H1 (cell line): ENCODE measurements at regions not wholly inside any gene's neighbourhood (a gene's known extent, or its start where the extent isn't known, plus 50 kb on each side); places are given as distances from the start of the nearest gene placed in this dataset.

ENCODE experiments used
- CTCF ChIA-PET: fragments of 300-600 bp; sonication (Branson Sonifier 250); formaldehyde crosslinking; loops from one replicate; lab custom pipeline; 2021; ENCODE audit not compliant: partially characterized antibody; lab: Charles Lee
- POLR2A ChIA-PET: fragments of 300-600 bp; sonication (Branson Sonifier 250); formaldehyde crosslinking; loops from one replicate; lab custom pipeline; 2021; ENCODE audit warnings: inconsistent platforms; ENCODE audit not compliant: partially characterized antibody; lab: Charles Lee
- DNase-seq, 2 experiments: peaks; one replicate each; pipeline versions ENCODE4 v3.0.0 to v3.0.0-alpha.2; 2010 to 2022; ENCODE audit warnings: low spot score in 2 of 2, low read depth in 1 of 2, mixed read lengths in 1 of 2
- FAIRE-seq: peaks from 2 replicates; lab custom pipeline; 2011; peaks lifted over from hg19 to GRCh38; lab: Jason Lieb, UNC
- H2AFZ ChIP-seq: 2 replicates; pipeline ENCODE4 v1.8.1; 2012; ENCODE audit warnings: low read length, inconsistent platforms
- H2AK5ac ChIP-seq: 2 replicates; pipeline ENCODE4 v1.6.1; 2013; ENCODE audit warnings: low read depth, low read length
- H2BK120ac ChIP-seq: replicated peaks from 2 replicates; pipeline ENCODE3; 2013; ENCODE audit warnings: low read depth, low read length, inconsistent platforms
- H2BK12ac ChIP-seq: 2 replicates; pipeline ENCODE4 v1.6.1; 2013; ENCODE audit warnings: low read depth, low read length
- H2BK15ac ChIP-seq: 2 replicates; pipeline ENCODE4 v1.6.1; 2013; ENCODE audit warnings: low read length
- H2BK20ac ChIP-seq: 2 replicates; pipeline ENCODE4 v1.6.1; 2013; ENCODE audit warnings: low read length
- H2BK5ac ChIP-seq: 2 replicates; pipeline ENCODE4 v1.6.1; 2013; ENCODE audit warnings: low read depth, low read length
- H3K14ac ChIP-seq: 2 replicates; pipeline ENCODE4 v1.6.1; 2013; ENCODE audit warnings: inconsistent platforms; ENCODE audit not compliant: insufficient read length
- H3K18ac ChIP-seq: 2 replicates; pipeline ENCODE4 v1.6.1; 2013; ENCODE audit warnings: low read length; ENCODE audit errors: extremely low read depth
- H3K23ac ChIP-seq: 2 replicates; pipeline ENCODE4 v1.6.1; 2013; ENCODE audit warnings: inconsistent platforms; ENCODE audit not compliant: insufficient read length
- H3K23me2 ChIP-seq: 2 replicates; pipeline ENCODE4 v1.6.1; 2013; ENCODE audit warnings: low read depth, low read length
- H3K27ac ChIP-seq: 2 replicates; pipeline ENCODE4 v1.6.1; 2011; ENCODE audit warnings: low read depth, low read length, inconsistent platforms
- H3K27me3 ChIP-seq, 4 experiments: replicated peaks in 1 of 4; 1 replicate in 1 of 4; 2 replicates in 3 of 4; pipeline versions ENCODE4 v1.6.1 to v1.8.1; 2011 to 2013; ENCODE audit warnings: low read length in 3 of 4, mild to moderate bottlenecking in 3 of 4, inconsistent platforms in 2 of 4, mixed read lengths in 2 of 4, moderate library complexity in 1 of 4; ENCODE audit not compliant: control insufficient read depth in 3 of 4, insufficient read depth in 3 of 4; ENCODE audit errors: extremely low read depth in 1 of 4
- H3K36me3 ChIP-seq, 4 experiments: 2 replicates each; pipeline versions ENCODE4 v1.6.1 to v1.8.1; 2011 to 2013; ENCODE audit warnings: mild to moderate bottlenecking in 4 of 4, low read length in 3 of 4, moderate library complexity in 2 of 4, control low read depth in 1 of 4, inconsistent platforms in 1 of 4; ENCODE audit not compliant: insufficient read depth in 4 of 4, control insufficient read depth in 2 of 4
- H3K4ac ChIP-seq: replicated peaks from 2 replicates; pipeline ENCODE3; 2013; ENCODE audit warnings: low read length, low read depth, mixed read lengths, inconsistent platforms; ENCODE audit not compliant: insufficient read length
- H3K4me1 ChIP-seq, 4 experiments: replicated peaks in 1 of 4; 1 replicate in 1 of 4; 2 replicates in 3 of 4; pipeline versions ENCODE4 v1.6.1 to v1.8.1; 2011 to 2013; ENCODE audit warnings: low read length in 3 of 4, inconsistent platforms in 2 of 4, mixed read lengths in 1 of 4; ENCODE audit not compliant: insufficient read depth in 4 of 4, control insufficient read depth in 3 of 4
- H3K4me2 ChIP-seq, 2 experiments: 2 replicates each; pipeline versions ENCODE4 v1.6.1 to v1.8.1; 2011 to 2013; ENCODE audit warnings: low read depth in 2 of 2, low read length in 2 of 2, control low read depth in 1 of 2, inconsistent platforms in 1 of 2, mild to moderate bottlenecking in 1 of 2; ENCODE audit not compliant: insufficient read depth in 1 of 2
- H3K4me3 ChIP-seq, 4 experiments: fragments of 200-600, 300-600 bp in 1 of 4; sonication (generic), shearing (Covaris generic), sonication (Bioruptor Twin) in 1 of 4; 2 replicates each; pipeline versions ENCODE4 v1.5.1 to v1.8.1; 2011 to 2016; ENCODE audit warnings: low read length in 4 of 4, low read depth in 3 of 4, control low read depth in 2 of 4, inconsistent platforms in 2 of 4, mild to moderate bottlenecking in 2 of 4, mixed read lengths in 1 of 4, moderate library complexity in 1 of 4; ENCODE audit not compliant: insufficient read depth in 2 of 4; ENCODE audit errors: extremely low read depth in 1 of 4
- H3K56ac ChIP-seq: replicated peaks from 2 replicates; pipeline ENCODE3; 2013; ENCODE audit warnings: low read depth, mild to moderate bottlenecking, mixed read lengths, low read length, inconsistent platforms; ENCODE audit not compliant: insufficient read length
- H3K79me1 ChIP-seq: 2 replicates; pipeline ENCODE4 v1.6.1; 2013; ENCODE audit warnings: low read depth, low read length, control low read depth
- H3K79me2 ChIP-seq, 2 experiments: 2 replicates each; pipeline versions ENCODE4 v1.6.1 to v1.8.1; 2012 to 2013; ENCODE audit warnings: low read length in 2 of 2, mild to moderate bottlenecking in 2 of 2, inconsistent platforms in 1 of 2; ENCODE audit not compliant: insufficient read depth in 2 of 2, control insufficient read depth in 1 of 2
- H3K9ac ChIP-seq, 4 experiments: replicated peaks in 1 of 4; 1 replicate in 1 of 4; 2 replicates in 3 of 4; pipeline versions ENCODE4 v1.6.1 to v1.8.1; 2011 to 2013; ENCODE audit warnings: low read depth in 3 of 4, low read length in 3 of 4, control low read depth in 2 of 4, mild to moderate bottlenecking in 2 of 4, moderate library complexity in 2 of 4, inconsistent platforms in 1 of 4; ENCODE audit errors: extremely low read depth in 1 of 4
- H3K9me3 ChIP-seq, 2 experiments: 2 replicates each; pipeline versions ENCODE4 v1.6.1 to v1.8.1; 2012 to 2013; ENCODE audit warnings: mild to moderate bottlenecking in 2 of 2, moderate library complexity in 2 of 2, control low read depth in 1 of 2, inconsistent platforms in 1 of 2, low read depth in 1 of 2, low read length in 1 of 2, mixed read lengths in 1 of 2; ENCODE audit not compliant: insufficient read depth in 2 of 2
- H4K20me1 ChIP-seq, 2 experiments: replicated peaks in 1 of 2; 2 replicates each; pipeline versions ENCODE3 to v1.8.1; 2011 to 2013; ENCODE audit warnings: inconsistent platforms in 2 of 2, low read length in 2 of 2, mild to moderate bottlenecking in 1 of 2; ENCODE audit not compliant: insufficient read depth in 2 of 2, control insufficient read depth in 1 of 2
- H4K5ac ChIP-seq: 2 replicates; pipeline ENCODE4 v1.6.1; 2013; ENCODE audit warnings: low read length, low read depth, mixed read lengths, inconsistent platforms; ENCODE audit not compliant: insufficient read length
- H4K8ac ChIP-seq: 2 replicates; pipeline ENCODE4 v1.8.0; 2013; ENCODE audit warnings: mild to moderate bottlenecking, moderate library complexity, low read length, inconsistent platforms; ENCODE audit not compliant: insufficient read depth; ENCODE audit errors: extremely low read depth
- H4K91ac ChIP-seq: replicated peaks from 2 replicates; pipeline ENCODE3; 2013; ENCODE audit warnings: low read length, mixed read lengths, inconsistent platforms; ENCODE audit not compliant: insufficient read length
- EGR1 ChIP-seq: IDR thresholded peaks from 2 replicates; pipeline ENCODE4 v1.6.1; 2011; ENCODE audit warnings: low read depth, low read length, borderline replicate concordance
- KDM5A ChIP-seq: fragments of 200-600 bp; IDR thresholded peaks from 2 replicates; pipeline ENCODE4 v1.7.1; 2012; ENCODE audit warnings: mild to moderate bottlenecking, low read length, inconsistent platforms, mixed read lengths
- NANOG ChIP-seq: IDR thresholded peaks from 2 replicates; pipeline ENCODE4 v1.6.1; 2011; ENCODE audit warnings: low read length, low read depth, mild to moderate bottlenecking, inconsistent platforms; ENCODE audit not compliant: insufficient read depth, poor library complexity, severe bottlenecking
- PHF8 ChIP-seq: fragments of 200-600 bp; sonication (generic); conservative IDR thresholded peaks from 2 replicates; pipeline ENCODE4 v1.7.1; 2012; ENCODE audit warnings: low read depth, mild to moderate bottlenecking, inconsistent platforms, low read length, moderate library complexity
- POLR2A ChIP-seq, 2 experiments: IDR thresholded peaks; 1 replicate in 1 of 2; 2 replicates in 1 of 2; pipeline ENCODE4 v1.6.1; 2011; ENCODE audit warnings: low read depth in 2 of 2, low read length in 2 of 2, mild to moderate bottlenecking in 2 of 2; ENCODE audit errors: control extremely low read depth in 1 of 2
- RBBP5 ChIP-seq: IDR thresholded peaks from 2 replicates; pipeline ENCODE4 v1.7.1; 2012; ENCODE audit warnings: low read depth, mild to moderate bottlenecking, inconsistent platforms, low read length, moderate library complexity, borderline replicate concordance
- RFX5 ChIP-seq: IDR thresholded peaks from 2 replicates; pipeline ENCODE4 v1.6.1; 2011; ENCODE audit warnings: low read depth, low read length, improper control_type of control experiment, borderline replicate concordance
- RNF2 ChIP-seq: fragments of 200-900, 300-1000 bp; sonication (generic); IDR thresholded peaks from 2 replicates; pipeline ENCODE4 v1.7.1; 2016; ENCODE audit warnings: borderline replicate concordance, low read depth, mild to moderate bottlenecking, antibody characterized with exemption, low read length; ENCODE audit not compliant: poor library complexity, severe bottlenecking; ENCODE audit errors: missing control alignments
- SAP30 ChIP-seq: fragments of 300-600 bp; sonication (generic); IDR thresholded peaks from 2 replicates; pipeline ENCODE4 v1.7.1; 2012; ENCODE audit warnings: low read length, moderate library complexity, mild to moderate bottlenecking, inconsistent platforms; ENCODE audit not compliant: insufficient read depth, insufficient replicate concordance
- SP1 ChIP-seq: IDR thresholded peaks from 2 replicates; pipeline ENCODE4 v1.6.1; 2011; ENCODE audit warnings: low read depth, low read length
- SP2 ChIP-seq: IDR thresholded peaks from 2 replicates; pipeline ENCODE4 v1.6.1; 2012; ENCODE audit warnings: mild to moderate bottlenecking, low read length, inconsistent platforms
- SUZ12 ChIP-seq: fragments of 200-600 bp; sonication (generic); IDR thresholded peaks from 2 replicates; pipeline ENCODE4 v1.6.1; 2012; ENCODE audit warnings: mild to moderate bottlenecking, inconsistent platforms, low read length, moderate library complexity, mixed read lengths
- WGBS, 2 experiments: shearing (Covaris generic) in 1 of 2; methylation state at CpG; one replicate each; pipeline versions ENCODE4 v1.1.6 to v1.1.7; 2013 to 2015; ENCODE audit warnings: low lambda C conversion rate in 2 of 2, mixed read lengths in 2 of 2, inconsistent platforms in 1 of 2, low coverage in 1 of 2, missing lambda C conversion rate in 1 of 2; ENCODE audit not compliant: insufficient replicate concordance in 2 of 2, insufficient coverage in 1 of 2, insufficient read length in 1 of 2; ENCODE audit errors: extremely low coverage in 1 of 2, missing lambda C conversion rate in 1 of 2; 5-methylcytosine and 5-hydroxymethylcytosine counted together

- Histone ChIP-seq H3K18ac (no peak overlapping the region), H2AK5ac (no peak overlapping the region), H3K79me2 (no peaks in the 10 kb centered on the region), H4K8ac (no peak overlapping the region), H3K23ac (no peak overlapping the region), H2BK120ac (no peak overlapping the region), H3K79me1 (no peaks in the 10 kb centered on the region), H4K5ac (no peak overlapping the region), H2BK12ac (no peak overlapping the region), H2BK15ac (no peak overlapping the region), H3K27ac (no peak overlapping the region), H3K27me3 (no peaks in the 10 kb centered on the region; a peak in 1 of 7 replicates), H3K4ac (no peak overlapping the region), H3K23me2 (no peaks in the 10 kb centered on the region), H3K9ac (no peak overlapping the region), H3K4me1 (no peaks in the 10 kb centered on the region), H4K20me1 (no peaks in the 10 kb centered on the region), H2BK5ac (no peak overlapping the region), H2AFZ (no peak overlapping the region), H3K36me3 (no peaks in the 10 kb centered on the region), H3K14ac (no peak overlapping the region), H3K4me2 (no peak overlapping the region), H2BK20ac (no peak overlapping the region), H4K91ac (no peak overlapping the region), H3K56ac (no peak overlapping the region), H3K9me3 (no peaks in the 10 kb centered on the region), H3K4me3 (no peak overlapping the region)
- ChIA-PET POLR2A (no interaction called here), CTCF (interaction anchor here (0.7 to 0.8 kb wide), 2 partner anchors 43 to 506 kb away, joined by 3 read pairs; no protein-coding TSS in a partner anchor)
- WGBS, 2 experiments = 85% methylated on average over 5 of the region's 5 CpGs; no CpG with 5 or more reads in 1 of the 2 experiments
- TF ChIP-seq PHF8 (no peak), SP2 (no peak), EGR1 (no peak), RNF2 (no peak), POLR2A (IDR thresholded peaks at IDR 0.05; ENCODE audit: control extremely low read depth in 1 of 2, low read depth in 2 of 2, low read length in 2 of 2) (no peak), RFX5 (no peak), SAP30 (no peak), NANOG (no peak), RBBP5 (no peak), SUZ12 (no peak), SP1 (no peak), KDM5A (no peak)
- DNase-seq = no peak
- no peak for FAIRE-seq
Measured at GRCh38 chr1:42004860-42005259, 86.1 kb upstream of the HIVEP3 start.
